ENCODE measurements at regions not wholly inside any gene's neighbourhood (a gene's known extent, or its start where the extent isn't known, plus 50 kb on each side); places are given as distances from the start of the nearest gene placed in this dataset.
"Not testable (repeated sequence)": the region's sequence is repeated elsewhere in the genome, so short reads cannot be mapped to it uniquely, and the experiment has no call there.

DNA sequence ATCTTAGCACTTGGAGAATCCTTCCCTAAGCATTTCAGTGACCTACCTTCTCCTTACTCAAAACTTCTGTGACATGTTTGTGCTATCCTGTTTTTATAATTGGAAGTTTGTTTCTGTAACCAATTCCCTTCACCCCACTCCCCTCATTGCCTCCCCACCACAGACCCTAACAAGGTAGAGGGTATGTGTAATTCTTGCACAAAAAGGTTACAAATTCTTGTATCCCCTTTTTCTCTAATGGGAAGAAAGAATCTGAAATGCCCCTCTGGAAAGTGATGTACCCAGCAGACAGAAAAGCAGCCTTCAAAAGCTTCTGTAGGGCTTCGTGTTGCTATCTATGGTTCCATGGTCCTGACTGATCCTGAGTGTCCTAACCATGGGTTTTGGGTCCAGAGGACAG is 111.7 kb upstream of the TMEM170B start:
- DNase-seq, result no peak

DNA sequence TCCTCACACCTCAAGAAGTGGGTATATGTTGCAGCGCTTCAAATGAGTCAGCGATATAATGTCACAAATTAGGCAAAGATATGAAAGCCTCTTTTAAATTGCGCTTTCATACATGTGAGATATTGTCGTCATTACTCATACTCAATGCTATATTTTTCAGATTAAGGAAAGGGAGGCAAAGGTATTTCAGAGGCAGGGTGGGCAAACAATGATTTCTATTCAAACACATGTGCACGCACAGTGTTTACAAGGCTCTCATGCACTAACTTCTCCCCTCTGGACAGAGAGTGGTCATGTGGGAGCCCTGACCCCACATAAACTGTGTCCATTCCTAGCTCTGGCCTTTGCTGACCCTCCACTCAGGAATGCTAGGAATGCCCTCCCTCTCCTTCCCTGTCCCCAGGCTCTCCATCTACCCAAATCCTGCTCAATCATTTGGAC is 112.1 kb upstream of the TMEM170B start:
- no peak for DNase-seq

DNA sequence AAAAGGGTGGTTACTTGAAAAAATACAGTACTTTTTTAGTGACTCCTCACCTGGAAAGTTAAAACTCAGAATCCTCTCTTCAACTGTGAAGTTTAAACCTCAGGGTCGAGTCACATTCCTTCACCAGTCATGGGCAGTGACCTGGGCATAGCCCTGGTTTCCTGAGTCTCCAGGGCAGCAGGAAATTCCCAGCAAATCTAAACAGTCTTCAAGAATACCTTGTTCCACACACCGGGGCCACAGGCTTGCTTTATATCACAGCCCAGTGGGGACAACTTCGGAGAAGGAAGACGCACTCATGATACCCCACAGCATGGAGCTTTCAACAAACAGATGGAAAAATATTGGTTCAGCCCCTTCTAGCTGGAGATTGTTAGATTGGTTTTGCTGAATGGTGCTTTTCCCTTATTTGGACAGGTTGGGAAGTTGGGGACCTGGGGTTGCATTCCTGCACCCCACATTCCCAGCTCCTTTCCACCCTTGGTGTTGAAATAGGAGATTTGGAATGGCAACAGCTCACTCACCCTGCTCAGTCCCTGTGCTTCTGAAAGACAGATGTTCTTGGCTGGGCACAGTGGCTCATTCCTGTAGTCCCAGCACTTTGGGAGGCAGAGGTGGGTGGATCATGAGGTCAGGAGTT is 113.0 kb upstream of the TMEM170B start:
- DNase-seq, result no peak

DNA sequence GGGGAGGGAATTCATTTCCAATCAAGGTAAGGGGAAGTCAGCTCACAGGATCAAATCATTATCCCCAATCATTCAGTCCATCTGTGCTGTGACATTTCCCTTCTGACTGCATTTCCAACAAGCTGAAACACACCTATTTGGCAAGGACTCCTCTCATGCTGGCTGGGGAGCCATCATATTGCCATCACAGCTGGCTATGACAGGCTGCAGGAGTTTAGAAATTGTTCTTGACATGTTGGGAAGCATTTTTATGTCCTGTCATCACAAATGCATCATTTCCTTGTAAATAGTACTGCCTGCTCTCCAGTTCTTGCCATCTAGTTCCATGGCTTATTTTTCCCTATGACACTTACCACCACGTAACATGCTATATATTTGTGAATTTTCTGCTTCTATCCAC is 113.9 kb upstream of the TMEM170B start:
- DNase-seq, result no peak

- DNase-seq, result no peak
Measured at GRCh38 chr6:11423072-11423471, 114.5 kb upstream of the TMEM170B start.

DNA sequence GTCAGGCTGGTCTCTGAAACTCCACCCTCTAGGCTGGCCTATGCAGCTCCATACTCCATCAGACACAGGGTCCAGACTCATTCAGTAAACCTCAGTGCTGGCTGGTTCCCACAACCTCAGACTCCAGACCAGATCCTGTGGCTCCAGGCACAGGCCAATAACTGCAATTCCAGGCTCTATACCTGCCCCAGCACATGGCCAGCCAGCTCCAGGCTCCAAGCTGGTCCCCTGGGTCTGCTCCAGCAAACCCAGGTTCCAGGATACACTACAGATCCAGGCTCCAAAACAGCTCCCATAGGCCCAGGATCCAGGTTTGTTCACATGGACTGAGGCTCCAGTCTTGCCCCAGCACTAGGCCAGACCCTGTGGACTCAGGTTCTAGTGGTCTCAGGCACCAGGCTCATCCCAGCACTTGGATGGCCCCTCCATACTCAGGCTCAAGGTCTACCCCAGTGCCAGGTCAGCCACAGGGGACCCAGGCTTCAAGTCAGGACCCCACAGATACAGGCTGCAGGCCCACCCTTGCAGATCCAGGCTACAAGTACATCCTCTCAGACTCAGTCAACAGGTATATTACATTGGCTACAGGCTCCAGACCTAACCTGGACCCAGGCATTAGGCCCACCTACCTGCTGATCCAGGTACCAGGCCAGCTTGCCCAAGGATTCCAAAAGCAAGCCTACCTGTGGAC is 117.6 kb upstream of the TMEM170B start:
- DNase-seq, result no peak

DNA sequence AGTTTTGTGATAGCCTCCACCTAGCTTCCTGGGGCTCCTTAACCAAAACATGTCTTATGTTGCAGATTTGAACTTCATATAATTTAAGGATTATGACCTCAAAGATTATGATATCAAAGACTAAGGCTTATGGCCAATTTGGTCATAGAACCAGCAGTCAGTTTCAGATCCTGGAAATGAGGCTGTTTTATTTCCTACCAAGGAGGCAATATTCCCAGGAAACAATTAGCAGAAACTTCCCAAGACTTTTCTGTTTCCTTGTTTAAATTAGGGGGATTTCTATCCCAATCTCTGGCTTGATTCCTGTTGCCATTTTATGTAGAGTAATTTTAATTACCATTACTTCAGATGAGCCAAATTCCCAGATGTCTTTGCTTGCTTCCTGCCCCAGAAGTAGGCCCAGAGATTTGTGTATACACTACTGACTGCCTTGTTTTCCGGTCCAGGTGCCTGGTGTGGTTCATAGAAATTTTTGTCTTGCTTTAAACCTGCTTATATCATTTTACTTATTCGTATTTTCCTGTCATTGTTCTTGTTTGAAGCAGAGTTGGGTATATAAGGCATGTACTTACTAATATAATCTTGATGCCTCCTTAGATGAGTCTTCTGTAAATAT is 119.2 kb upstream of the TMEM170B start:
- no peak for DNase-seq

GRCh38 chr6:11416936-11417576 is 120.5 kb upstream of the TMEM170B start:
- no peak for DNase-seq

DNA sequence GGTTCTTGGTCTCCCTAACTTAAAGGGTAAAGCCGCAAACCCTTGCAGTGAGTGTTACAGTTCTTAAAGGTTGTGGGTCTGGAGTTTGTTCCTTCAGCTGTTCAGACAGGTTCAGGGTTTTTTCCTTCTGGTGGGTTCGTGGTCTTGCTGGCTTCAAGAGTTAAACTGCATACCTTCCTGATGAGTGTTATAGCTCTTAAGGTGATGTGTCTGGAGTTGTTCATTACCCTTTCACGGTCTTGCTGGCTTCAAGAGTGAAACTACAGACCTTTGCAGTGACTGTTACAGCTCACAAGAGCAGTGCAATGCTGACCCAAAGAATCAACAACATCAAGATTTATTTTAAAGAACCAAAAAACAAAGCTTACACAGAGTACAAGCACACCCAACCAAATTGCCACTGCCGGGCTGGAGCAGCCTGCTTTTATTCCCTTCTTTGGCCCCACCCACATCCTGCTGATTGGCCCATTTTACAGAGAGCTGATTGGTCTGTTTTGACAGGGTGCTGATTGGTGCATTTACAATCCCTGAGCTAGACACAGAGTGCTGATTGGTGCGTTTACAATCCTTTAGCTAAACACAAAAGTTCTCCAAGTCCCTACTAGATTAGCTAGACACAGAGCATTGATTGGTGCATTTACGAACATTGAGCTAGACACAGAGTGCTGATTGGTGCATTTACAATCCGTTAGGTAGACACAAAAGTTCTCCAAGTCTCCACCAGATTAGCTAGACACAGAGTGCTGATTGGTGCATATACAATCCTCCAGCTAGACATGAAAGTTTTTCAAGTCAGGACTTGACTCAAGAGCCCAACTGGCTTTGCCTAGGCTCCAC is 121.2 kb upstream of the TMEM170B start:
- not testable (repeated sequence) for DNase-seq

- no peak for DNase-seq
Measured at GRCh38 chr6:11415557-11415956, 122.0 kb upstream of the TMEM170B start.

- DNase-seq, result no peak
Measured at GRCh38 chr6:11414176-11414963, 123.2 kb upstream of the TMEM170B start.

DNA sequence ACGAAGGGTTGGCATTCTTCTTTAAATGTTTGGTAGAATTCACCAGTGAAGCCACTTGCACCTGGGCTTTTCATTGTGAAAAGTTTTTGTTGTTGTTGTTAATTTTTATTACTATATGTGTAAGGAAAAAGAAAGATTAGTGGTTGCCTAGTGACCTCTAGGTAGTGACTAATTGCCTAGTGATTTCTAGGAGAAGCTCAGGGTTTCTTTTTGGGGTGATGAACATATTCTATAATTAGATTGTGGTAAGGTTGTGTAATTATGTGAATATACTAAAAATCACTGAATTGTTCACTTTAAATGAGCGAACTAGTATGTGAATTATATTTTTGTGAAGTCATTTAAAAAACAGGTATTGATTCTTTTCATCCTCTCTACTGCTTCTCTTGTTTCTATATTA is 123.8 kb upstream of the TMEM170B start:
- no peak for DNase-seq

- no peak for DNase-seq
Measured at GRCh38 chr6:11413117-11413687, 124.3 kb upstream of the TMEM170B start.

- no peak for DNase-seq
Measured at GRCh38 chr6:11412616-11413015, 124.9 kb upstream of the TMEM170B start.

GRCh38 chr6:11412011-11412424 is 125.5 kb upstream of the TMEM170B start:
- DNase-seq, result no peak

- DNase-seq, result no peak
Measured at GRCh38 chr6:11411593-11411992, 126.0 kb upstream of the TMEM170B start.

DNA sequence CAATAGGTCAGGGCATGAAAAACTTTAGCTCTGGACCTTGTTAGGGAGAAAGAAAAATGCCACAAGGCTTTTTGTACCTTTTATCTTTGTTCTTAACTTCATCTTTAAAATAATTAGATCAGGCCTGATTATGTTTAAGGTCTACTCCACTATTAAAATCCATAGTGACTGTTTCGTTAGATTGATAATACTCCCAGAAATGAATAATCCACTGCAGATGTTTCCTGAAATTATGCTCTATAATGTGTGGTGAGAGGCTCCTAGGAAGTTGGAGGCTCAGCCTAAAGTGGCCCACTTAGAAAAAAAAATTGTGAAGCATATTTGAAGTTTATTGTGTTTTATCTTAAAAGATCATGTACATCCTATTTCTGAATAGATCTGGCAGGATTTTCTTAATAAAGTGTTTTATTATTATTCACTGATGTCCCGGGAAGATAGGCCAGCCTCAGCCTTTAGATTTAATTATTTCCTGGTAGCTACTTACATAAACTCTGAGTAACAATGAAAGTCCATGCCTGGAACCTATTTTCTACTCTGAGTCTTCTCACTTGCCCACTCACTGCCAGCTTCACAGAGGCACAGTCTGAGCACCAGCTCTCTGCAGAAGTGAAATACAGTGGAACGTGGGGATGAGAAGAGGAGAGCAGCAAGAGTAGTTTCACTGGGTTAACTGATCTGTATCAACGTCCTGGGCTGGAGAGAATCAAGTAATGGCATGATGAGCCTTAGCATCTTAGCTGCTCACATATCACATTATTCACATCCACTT is 126.8 kb upstream of the TMEM170B start:
- no peak for DNase-seq

- no peak for DNase-seq
Measured at GRCh38 chr6:11409371-11409770, 128.2 kb upstream of the TMEM170B start.

DNA sequence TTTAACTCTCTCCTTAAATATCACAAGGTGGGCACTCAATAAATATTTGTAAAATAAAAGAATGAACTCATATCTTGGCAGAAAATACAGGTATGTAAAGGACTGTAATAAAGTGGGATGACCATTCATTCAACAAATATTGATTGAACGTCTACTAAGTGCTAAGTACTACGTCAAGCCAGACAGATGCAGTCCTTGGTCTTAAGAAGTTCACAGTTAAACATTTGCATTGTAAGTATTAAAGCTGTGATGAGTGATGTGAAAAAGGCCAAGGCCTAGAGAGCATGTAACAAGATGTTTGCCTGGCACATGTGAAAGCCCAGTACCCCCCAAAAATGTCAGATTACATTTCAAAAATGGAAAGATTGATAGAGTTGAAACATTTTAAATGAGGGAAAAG is 130.1 kb upstream of the TMEM170B start:
- no peak for DNase-seq

DNA sequence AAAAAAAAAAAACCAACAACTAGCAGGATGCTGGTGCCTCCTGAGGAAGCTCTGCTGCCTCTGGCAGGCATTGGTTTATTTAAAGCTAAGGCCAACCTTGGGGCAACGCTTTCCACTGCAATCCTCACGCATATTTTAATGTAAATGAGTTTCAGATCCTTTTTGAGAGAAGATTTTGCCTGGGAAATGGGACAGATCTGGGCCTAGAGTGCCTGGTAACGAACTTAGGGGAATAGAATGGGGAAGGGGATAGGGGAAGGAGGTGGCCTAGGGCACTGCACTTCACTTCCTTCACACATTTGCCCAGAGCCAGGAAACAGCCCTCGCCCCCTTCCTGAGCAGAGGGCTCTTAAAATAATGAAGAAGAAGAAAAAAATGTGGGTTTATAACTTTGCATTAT is 132.7 kb upstream of the TMEM170B start:
- no peak for DNase-seq

- DNase-seq, result no peak
Measured at GRCh38 chr6:11404081-11404480, 133.5 kb upstream of the TMEM170B start.

All from femur (tissue), 1 donor.